MM.1S (cell line): ENCODE measurements at regions not wholly inside any gene's neighbourhood (a gene's known extent, or its start where the extent isn't known, plus 50 kb on each side); places are given as distances from the start of the nearest gene placed in this dataset.

Experiments used
- DNase-seq: peaks from one replicate; pipeline ENCODE4 v3.0.0-alpha.2; 2015
- H2AFZ ChIP-seq: fragments of 300-600 bp; sonication (generic); 2 replicates; pipeline ENCODE4 v1.6.0; 2016; ENCODE audit warnings: antibody characterized with exemption, low read length
- H3F3A ChIP-seq: fragments of 300-600 bp; sonication (generic); 2 replicates; pipeline ENCODE4 v1.6.1; 2016; ENCODE audit warnings: mild to moderate bottlenecking, antibody characterized with exemption, low read length, moderate library complexity, mixed read lengths; ENCODE audit not compliant: insufficient read depth
- H3K27ac ChIP-seq: fragments of 300-600 bp; sonication (generic); 2 replicates; pipeline ENCODE4 v1.5.1; 2016; ENCODE audit warnings: mild to moderate bottlenecking, low read length
- H3K27me3 ChIP-seq: fragments of 300-600 bp; sonication (generic); replicated peaks from 2 replicates; pipeline ENCODE4 v1.6.0; 2016; ENCODE audit warnings: low read length; ENCODE audit not compliant: insufficient read depth
- H3K36me3 ChIP-seq: fragments of 300-600 bp; sonication (generic); replicated peaks from 2 replicates; pipeline ENCODE4 v1.6.1; 2016; ENCODE audit warnings: mild to moderate bottlenecking, low read length, mixed read lengths; ENCODE audit not compliant: insufficient read depth
- H3K4me1 ChIP-seq: fragments of 300-600 bp; sonication (generic); 2 replicates; pipeline ENCODE4 v1.6.1; 2016; ENCODE audit warnings: low read length, mixed read lengths
- H3K4me2 ChIP-seq: fragments of 300-600 bp; sonication (generic); 2 replicates; pipeline ENCODE4 v1.6.0; 2016; ENCODE audit warnings: low read depth, low read length
- H3K4me3 ChIP-seq: fragments of 300-600 bp; sonication (generic); 2 replicates; pipeline ENCODE4 v1.5.1; 2016; ENCODE audit warnings: low read length, mixed read lengths
- H3K79me2 ChIP-seq: fragments of 300-600 bp; sonication (generic); 2 replicates; pipeline ENCODE4 v1.6.1; 2016; ENCODE audit warnings: mixed run types, low read length, mixed read lengths
- H3K9ac ChIP-seq: fragments of 300-600 bp; sonication (generic); 2 replicates; pipeline ENCODE4 v1.6.1; 2016; ENCODE audit warnings: low read length, mixed read lengths
- H3K9me2 ChIP-seq: fragments of 300-600 bp; sonication (generic); replicated peaks from 2 replicates; pipeline ENCODE4 v1.6.1; 2016; ENCODE audit warnings: mild to moderate bottlenecking, low read length, mixed read lengths; ENCODE audit not compliant: insufficient read depth
- H3K9me3 ChIP-seq: fragments of 300-600 bp; sonication (generic); replicated peaks from 2 replicates; pipeline ENCODE4 v1.6.1; 2016; ENCODE audit warnings: mild to moderate bottlenecking, low read length, mixed read lengths; ENCODE audit not compliant: insufficient read depth
- H4K20me1 ChIP-seq: fragments of 300-600 bp; sonication (generic); 2 replicates; pipeline ENCODE4 v1.6.1; 2016; ENCODE audit warnings: mild to moderate bottlenecking, low read length, moderate library complexity, mixed read lengths; ENCODE audit not compliant: insufficient read depth
- CTCF ChIP-seq: fragments of 300-600 bp; sonication (generic); IDR thresholded peaks from 2 replicates; pipeline ENCODE4 v1.5.1; 2016; ENCODE audit warnings: antibody characterized with exemption, low read length, mixed read lengths
- EZH2 ChIP-seq: fragments of 300-600 bp; sonication (generic); optimal IDR thresholded peaks from 2 replicates; pipeline ENCODE3; 2017; ENCODE audit warnings: low read depth, mild to moderate bottlenecking, antibody characterized with exemption, low read length, mixed read lengths
- EZH2phosphoT487 ChIP-seq: fragments of 300-600 bp; sonication (generic); IDR thresholded peaks from 2 replicates; pipeline ENCODE4 v1.6.1; 2018; ENCODE audit warnings: antibody characterized with exemption, low read length

GRCh38 chr15:93486407-93487117 lies 397.6 kb upstream of the RGMA start:
- TF ChIP-seq EZH2phosphoT487 (no peak), EZH2 (no peak), CTCF (no peak)
- H3K9me2 ChIP-seq, result no peaks in the 10 kb centered on the region
- H3K4me2 ChIP-seq, result no peak overlapping the region
- no peak overlapping the region for H3K4me3 ChIP-seq
- H3K9ac ChIP-seq, result no peak overlapping the region
- H3F3A ChIP-seq, result no peaks in the 10 kb centered on the region
- no peaks in the 10 kb centered on the region for H3K79me2 ChIP-seq
- no peak overlapping the region for H3K27ac ChIP-seq
- no peaks in the 10 kb centered on the region for H3K9me3 ChIP-seq
- no peaks in the 10 kb centered on the region for H4K20me1 ChIP-seq
- H3K27me3 ChIP-seq, result no peaks in the 10 kb centered on the region
- no peaks in the 10 kb centered on the region for H3K36me3 ChIP-seq
- no peak for DNase-seq
- H2AFZ ChIP-seq, result no peak overlapping the region
- H3K4me1 ChIP-seq, result no peaks in the 10 kb centered on the region

DNA sequence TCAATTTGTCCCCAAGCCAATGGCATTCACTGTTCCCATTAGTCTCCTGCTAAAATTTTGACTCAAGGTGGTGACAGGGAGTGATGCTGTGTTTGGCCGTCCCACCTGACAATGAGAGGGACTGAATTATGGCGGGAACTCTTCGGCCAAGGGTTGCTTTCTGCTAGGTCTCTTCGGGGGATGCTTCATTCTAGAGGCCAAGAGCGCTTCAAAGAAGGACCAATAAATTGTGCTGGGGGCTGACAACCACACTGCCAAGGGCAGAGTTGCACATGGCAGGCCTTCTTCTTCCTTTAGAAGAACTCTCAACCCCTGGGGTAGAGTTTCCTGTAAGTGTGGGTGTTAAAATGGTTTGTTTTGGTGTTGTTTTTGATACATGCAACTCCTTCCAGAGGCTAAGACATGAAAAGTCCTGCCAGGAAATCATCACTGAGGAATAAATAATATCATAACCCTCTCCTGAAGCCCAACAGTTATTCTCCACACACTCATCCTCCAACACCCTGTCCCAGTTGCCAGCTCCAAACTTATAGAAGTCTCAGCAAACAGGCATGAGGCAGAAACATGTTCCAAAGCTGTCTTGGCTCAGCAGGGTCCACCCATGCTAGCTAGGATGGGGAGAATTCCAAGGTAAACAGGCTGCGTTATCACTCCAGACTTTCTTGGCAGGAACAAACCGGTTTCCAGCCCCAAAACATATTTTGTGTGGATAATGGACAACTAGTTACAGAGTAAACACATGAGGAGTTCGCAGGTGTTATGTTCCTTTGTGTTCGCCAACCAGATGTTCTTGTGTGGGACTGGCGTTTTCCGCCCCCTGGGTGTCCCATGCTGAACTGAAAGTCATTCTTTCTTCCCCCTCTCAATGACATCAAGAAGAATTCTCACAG lies 396.7 kb upstream of the RGMA start:
- Histone ChIP-seq H2AFZ (no peak overlapping the region), H3K27me3 (no peaks in the 10 kb centered on the region), H3K79me2 (no peaks in the 10 kb centered on the region), H3K36me3 (no peaks in the 10 kb centered on the region), H3K27ac (no peak overlapping the region), H3K4me1 (no peaks in the 10 kb centered on the region), H3K9me3 (no peaks in the 10 kb centered on the region), H3K4me2 (no peak overlapping the region), H3K9ac (no peak overlapping the region), H3K4me3 (no peak overlapping the region), H4K20me1 (no peaks in the 10 kb centered on the region), H3F3A (no peaks in the 10 kb centered on the region), H3K9me2 (no peaks in the 10 kb centered on the region)
- DNase-seq, result no peak
- TF ChIP-seq EZH2phosphoT487 (no peak), CTCF (no peak), EZH2 (no peak)

DNA sequence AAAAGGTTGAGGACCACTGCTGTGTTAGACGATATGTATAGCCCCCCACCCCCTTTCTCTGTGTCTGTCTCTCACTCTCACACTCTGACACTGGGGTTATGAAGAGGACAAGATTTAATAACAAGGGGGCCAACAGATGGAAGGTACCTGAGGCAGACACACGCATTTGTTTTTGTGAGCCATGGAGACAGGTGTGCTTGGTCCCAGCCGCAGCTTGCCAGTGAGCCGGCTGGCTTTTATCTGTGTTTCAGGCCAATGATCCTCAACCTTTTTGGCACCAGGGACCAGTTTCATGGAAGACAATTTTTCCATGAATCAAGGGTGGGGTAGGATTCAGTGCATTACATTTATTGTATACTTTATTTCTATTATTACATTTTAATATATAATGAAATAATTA lies 394.9 kb upstream of the RGMA start:
- H4K20me1 ChIP-seq, result no peaks in the 10 kb centered on the region
- no peak overlapping the region for H3K27ac ChIP-seq
- no peak for TF ChIP-seq EZH2
- TF ChIP-seq CTCF, result no peak
- TF ChIP-seq EZH2phosphoT487, result no peak
- no peaks in the 10 kb centered on the region for H3K27me3 ChIP-seq
- H3K79me2 ChIP-seq, result no peaks in the 10 kb centered on the region
- H3K9me3 ChIP-seq, result no peaks in the 10 kb centered on the region
- no peaks in the 10 kb centered on the region for H3F3A ChIP-seq
- H3K4me2 ChIP-seq, result no peak overlapping the region
- no peak for DNase-seq
- no peak overlapping the region for H3K4me3 ChIP-seq
- H3K36me3 ChIP-seq, result no peaks in the 10 kb centered on the region
- no peaks in the 10 kb centered on the region for H3K9me2 ChIP-seq
- no peak overlapping the region for H2AFZ ChIP-seq
- no peaks in the 10 kb centered on the region for H3K4me1 ChIP-seq
- H3K9ac ChIP-seq, result no peak overlapping the region
